Activated naive CD4-positive, alpha-beta T cell treated with anti-CD3 and anti-CD28 coated beads, Interleukin-2, amount 50 U/mL, for 16 hours (primary cell): ENCODE measurements at regions not wholly inside any gene's neighbourhood (a gene's known extent, or its start where the extent isn't known, plus 50 kb on each side); places are given as distances from the start of the nearest gene placed in this dataset.
"Not testable (repeated sequence)": the region's sequence is repeated elsewhere in the genome, so short reads cannot be mapped to it uniquely, and the experiment has no call there.

Experiments used
- DNase-seq: peaks from one replicate; pipeline ENCODE4 v3.0.0-alpha.2; 2020

DNA sequence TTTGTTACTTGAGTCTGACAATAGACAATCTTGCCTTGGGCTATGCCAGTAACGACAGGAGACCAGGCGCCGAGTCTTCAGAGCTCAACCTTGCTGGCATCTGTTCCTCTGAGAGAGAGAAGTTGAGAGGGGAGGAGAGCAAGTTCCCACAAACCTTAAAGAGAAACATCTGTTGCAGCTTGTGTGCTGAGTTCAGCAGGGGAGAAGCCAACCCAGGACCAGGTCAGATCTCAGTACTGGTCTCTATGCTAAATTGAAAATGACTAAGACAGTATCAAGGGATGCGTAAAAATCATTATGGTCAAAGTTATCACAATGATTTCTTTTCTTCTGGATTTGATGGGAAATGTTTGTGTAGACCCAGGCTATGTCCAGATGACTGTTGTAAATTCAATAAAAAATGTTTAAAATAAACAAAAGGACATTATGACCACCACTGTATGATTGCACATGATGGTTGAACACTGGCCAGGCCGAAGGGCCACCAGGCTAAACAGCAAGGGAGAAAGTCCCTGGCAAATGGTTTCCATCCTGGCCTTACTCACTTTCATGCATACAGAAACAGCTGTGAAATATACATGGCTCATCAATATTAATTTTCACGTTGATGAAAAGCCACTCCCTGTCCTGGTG is 100.3 kb upstream of the PMAIP1 start:
- no peak for DNase-seq

DNA sequence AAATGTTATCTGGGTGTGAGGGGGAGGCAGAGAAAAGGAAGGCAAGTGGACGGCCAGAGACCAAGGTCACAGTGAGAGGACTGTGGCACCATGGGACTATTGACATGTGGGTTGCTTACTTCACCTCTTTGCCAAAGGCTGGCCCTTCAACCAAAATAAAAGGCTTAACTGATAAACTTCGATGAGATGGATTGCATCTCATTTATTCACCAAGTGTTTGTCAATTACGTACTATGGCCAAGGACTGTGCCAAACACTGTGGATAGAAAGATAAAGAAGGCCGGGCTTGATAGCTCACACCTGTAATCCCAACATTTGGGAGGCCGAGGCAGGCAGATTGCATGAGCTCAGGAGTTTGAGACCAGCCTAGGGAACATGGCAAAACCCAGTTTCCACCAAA is 98.7 kb upstream of the CCBE1 start:
- DNase-seq = no peak

DNA sequence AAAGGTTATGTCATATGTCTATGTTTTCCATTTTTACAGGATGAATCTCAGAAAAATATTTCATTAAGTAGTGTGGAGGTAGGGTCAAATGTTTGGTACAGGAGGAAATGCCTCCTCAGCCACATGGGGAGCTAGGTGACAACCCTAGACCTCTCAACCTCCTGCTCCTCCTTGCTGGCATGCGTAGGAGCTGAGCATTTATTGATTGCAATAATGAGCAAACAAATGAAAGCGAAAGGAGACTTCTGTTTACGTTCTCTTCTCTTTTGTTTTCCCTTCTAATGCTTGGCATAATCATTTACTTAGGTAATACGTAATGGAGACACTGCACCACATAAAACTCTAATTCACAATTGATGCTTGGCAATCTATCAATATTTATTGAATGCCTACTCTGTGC is 95.1 kb upstream of the CCBE1 start:
- no peak for DNase-seq

DNA sequence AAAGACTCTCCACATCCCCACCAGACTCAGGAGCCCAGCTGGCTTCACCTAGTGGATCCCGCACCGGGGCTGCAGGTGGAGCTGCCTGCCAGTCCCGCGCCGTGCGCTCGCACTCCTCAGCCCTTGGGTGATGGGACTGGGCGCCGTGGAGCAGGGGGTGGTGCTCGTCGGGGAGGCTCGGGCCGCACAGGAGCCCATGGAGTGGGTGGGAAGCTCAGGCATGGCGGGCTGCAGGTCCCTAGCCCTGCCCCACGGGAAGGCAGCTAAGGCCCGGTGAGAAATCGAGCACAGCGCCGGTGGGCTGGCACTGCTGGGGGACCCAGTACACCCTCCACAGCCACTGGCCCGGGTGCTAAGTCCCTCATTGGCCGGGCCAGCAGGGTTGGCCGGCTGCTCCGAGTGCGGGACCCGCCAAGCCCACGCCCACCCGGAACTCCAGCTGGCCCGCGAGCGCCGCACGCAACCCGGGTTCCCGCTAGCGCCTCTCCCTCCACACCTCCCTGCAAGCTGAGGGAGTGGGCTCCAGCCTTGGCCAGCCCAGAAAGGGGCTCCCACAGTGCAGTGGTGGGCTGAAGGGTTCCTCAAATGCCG is 93.2 kb upstream of the CCBE1 start:
- DNase-seq = not testable (repeated sequence)

DNA sequence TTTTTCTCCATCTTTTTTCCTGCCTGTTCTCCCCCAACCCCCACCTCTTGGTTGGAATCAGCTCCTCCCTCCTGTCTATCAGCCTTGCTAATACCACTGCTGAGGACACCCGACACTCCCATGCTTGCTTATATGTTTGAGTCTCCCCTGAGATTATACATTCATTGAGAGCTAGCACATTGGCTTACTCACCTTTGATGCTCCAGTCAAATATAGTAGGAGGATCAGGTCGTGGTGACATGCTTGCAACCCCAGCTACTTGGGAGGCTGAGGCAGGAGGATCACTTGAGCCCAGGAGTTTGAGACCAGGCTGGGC is 91.5 kb upstream of the CCBE1 start:
- DNase-seq = no peak

DNA sequence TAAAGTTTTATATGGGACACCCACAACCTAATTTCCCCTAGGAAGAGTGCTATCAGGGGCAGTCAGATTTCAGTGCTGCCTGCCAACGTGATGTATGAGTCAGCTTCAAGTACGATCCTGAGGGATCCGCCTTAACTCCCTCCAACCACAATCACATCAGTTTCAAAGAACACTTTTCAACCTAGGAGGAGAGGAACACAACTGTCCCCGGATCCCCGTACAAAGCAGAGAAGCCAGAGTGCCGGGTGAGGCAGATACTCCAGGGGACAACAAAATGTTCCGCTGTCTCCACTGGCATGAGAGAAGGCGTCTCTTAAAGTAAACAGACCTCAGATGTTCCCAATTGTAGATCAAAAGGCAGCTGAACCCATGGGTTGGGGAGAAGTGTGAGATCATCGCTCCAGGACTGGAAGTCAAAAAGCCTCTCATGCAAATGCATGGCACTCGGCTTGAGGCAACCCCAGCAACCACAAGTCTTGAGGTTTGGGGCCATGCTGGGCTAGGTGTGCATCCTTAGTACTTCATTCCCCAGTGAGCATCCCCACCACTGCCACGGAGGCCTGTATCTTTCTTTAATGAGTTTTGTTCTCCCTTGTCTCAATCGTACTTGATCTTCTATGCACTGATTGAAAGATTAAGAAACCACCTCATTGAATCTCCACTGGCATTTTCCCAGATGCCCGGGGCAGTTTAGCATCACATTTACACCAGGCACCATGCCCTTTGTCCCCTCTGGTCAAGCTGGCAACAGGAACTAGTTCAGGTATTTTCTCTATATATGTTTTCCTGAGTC is 91.0 kb upstream of the CCBE1 start:
- DNase-seq = no peak

DNA sequence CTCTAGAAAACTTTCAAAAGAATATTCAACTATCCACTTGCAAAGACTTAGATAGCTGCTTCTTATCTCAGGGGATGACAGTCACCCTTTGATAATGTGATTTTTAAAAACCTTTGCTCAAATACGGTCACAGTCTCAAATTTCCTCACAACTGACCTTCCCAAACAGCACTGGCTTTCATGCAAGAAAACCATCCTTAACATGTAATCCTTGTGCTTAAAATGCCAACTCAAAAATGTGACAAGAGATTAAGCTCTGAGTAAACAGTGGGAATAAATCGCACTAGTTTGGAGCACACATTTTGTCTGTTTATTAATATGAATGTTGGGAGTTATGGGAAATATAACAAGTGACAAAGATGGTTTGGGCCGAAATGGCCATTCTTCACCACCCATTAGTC is 87.5 kb upstream of the CCBE1 start:
- no peak for DNase-seq

DNA sequence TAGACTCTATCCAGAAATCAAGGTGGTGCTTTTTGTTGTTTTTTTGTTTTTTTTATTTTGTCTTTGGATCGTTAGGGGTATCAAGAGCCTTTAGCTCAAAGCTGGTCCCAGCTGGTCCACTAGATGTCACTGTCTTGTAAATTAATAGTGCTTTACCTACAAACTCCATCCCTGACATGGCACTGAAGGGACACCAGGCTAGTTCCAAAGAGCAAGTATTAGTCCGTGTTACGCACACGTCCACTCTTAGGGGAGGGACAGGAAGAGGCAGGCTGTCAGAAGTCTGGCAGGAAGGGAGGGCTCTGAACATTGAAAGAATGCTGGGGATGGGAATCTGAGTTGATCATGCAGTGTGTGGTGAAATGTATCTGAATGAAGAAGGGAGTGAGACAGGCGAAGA is 85.9 kb upstream of the CCBE1 start:
- DNase-seq = no peak

DNA sequence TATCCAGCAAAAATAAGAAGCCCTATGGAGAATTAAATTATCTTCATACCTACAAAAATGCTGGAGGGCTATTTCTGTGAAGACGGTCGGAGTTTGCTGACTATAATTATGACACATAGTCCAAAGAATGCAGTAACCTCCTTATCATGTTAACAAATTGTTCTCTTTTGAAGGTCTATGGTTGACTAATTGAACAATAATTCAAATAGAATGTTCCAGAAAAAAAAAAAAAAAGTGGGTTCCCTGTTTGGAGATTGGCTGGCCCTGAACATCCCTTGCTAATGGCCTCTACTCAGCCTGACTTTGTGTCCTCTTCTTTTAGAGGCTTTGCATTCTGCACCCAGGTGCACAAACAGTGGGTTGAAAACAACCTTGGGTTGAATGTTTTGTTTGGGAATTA is 82.8 kb upstream of the CCBE1 start:
- no peak for DNase-seq

DNA sequence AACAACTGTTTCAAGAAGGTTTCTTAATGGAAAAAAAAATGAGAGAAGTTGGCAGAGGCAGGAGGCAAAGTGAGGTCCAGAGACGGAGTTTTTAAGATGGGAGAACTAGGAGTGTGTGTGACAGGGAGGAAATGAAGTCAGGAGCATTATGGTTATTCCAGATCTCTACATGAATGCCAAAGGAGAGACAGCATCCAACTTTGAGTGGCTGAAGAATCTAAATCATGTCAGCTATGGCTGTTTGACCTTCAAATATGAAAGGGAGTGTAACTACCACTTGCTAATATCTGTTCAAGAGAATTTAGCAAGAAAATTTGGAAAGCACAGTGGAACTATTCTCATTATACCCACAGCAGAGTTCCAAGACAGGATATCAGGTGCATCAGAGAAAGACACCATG is 81.2 kb upstream of the CCBE1 start:
- no peak for DNase-seq

DNA sequence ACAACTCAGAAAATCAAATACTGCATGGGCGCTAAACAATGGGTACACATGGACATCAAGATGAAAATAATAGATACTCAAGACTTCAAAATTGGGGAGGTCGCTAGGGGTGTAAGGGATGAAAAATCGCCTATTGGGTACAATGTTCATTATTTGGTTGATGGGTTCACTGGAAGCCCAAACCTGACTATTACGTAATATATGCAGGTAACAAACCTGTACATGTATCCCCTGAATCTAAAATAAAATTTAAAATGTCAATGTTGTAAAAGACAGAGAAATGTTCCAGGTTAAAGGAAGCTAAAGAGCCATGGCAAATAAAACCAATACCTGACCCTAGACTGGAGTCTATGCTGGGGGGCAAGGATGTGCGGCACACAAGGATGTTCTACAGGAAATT is 80.4 kb upstream of the CCBE1 start:
- DNase-seq = no peak

DNA sequence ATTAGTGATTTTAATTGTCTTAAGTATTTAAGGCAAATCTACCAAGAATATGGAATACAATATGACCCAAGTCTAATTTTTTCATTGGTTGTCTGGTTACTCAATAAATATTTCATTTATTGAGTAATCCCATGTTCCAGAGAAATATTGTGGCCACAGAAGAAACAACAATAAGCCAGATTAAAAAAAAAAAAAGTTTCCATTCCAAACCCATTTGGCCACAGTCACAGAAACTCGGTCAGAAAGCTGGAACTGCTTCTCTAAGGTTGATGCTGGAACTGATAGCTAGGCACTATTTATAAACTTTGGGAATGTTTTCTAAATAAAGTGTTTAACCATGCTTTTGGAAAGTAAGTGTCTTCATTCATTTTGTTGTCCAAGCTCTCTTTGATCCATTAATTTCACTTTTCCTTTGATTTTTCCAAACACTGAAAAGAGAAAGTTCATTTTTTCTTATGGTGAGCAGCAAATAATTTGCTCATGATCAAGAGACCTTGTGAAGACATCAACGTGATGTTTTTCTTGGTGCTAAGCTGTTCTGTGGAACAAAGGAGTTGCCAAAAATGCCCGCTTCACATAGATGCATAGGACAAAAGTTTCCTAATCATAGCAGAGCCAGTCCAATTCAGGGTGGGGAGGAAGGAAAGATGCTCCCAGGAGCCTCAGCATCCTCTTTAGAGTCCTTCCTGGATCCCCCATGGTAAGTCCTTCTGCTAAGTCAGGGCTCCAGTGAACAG is 72.1 kb upstream of the CCBE1 start:
- no peak for DNase-seq

DNA sequence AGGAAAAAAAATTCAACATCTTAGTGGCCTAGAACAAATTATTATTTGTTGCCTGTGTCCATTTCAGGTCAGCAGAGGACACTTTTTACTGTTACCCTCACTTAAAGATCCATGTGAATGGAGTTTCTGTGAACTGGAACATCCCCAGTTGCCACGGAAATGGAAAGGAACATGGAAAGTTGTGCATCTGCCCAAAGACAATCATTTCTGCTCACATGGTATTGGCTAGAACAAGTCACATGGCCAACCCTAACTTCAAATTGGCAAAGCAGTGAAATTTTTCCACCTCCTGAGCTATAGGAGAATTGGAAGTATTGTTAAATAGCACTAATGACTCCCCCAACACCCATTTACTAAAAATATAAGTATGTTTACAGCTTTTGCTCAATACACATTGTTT is 71.2 kb upstream of the CCBE1 start:
- no peak for DNase-seq

DNA sequence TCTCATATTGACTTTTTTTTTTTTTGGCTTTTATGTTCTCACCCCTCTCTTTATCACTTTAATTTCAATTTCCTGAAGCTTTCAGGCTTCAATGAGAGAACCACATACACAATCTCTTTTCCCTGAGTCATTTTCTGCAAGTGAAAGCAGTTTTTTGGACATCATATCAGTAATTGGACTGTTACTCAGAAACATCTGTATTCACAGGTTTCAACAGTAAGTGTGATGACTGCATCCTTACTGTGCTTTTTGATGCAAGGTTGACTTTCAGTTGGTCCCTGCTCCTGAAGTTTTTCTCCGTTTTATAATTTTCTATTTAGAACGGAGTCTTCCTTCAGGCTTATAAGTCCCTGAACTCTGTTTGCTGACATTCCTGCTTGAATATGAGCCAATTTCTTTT is 70.5 kb upstream of the CCBE1 start:
- DNase-seq = no peak

DNA sequence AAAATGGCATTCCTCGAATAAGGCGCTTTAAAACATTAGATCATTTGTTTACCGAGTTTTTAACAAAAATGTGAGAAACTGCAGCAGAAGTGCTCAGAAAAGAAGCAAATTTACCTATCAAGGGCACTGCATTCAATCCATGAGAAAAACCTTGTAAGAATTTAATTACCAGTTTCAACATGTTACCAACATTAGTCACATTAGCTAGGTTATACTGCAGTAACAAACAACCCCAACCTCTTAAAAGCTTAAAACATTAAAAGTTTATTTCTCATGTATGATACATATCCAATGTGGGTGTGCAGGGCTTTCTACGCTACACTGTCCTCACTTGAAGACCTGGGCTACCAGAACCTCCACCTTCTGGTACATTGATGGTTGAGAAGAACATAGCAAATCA is 68.1 kb upstream of the CCBE1 start:
- no peak for DNase-seq

DNA sequence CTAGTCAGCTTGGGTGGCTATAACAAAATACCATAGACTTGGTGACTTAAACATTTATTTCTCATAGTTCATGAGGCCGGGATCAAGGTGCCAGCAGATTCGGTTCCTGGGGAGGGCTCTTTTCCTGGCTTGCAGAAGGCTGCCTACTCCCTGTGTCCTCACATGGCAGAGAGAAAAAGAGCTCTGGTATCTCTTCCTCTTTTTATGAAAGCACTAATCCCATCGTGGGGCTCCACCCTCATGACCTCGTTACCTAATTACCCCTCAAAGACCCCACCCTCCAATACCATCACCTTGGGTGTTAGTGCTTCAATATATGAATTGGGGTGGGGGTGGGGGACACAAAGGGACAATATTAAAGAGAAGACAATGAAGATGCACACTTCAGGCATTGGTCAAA is 67.1 kb upstream of the CCBE1 start:
- no peak for DNase-seq

DNA sequence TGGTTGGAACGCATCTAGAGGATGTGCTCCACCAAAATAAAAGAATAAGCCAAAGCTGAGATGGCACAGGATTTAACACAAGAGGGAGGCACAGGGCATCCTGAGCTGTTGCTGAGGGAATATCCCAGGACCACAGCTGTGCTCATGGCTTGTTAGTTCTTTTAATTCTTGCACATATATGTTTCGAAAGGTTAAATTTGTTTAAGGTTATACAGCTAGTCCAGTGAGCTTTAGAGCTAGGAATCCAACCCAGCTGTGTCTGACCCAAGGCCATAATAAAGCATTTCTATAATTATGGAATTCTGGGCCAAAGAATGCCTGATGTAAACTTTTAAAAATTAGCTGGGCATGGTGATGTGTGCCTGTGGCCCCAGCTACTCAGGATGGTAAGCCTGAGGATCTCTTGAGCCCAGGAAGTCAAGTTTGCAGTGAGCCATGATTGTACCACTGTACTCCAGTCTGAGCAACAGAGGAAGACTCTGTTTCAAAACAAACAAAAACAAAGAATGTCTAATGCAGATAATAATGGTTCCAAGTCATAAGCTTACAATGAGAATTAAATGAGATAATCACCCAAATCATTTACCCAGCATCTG is 66.4 kb upstream of the CCBE1 start:
- no peak for DNase-seq

DNA sequence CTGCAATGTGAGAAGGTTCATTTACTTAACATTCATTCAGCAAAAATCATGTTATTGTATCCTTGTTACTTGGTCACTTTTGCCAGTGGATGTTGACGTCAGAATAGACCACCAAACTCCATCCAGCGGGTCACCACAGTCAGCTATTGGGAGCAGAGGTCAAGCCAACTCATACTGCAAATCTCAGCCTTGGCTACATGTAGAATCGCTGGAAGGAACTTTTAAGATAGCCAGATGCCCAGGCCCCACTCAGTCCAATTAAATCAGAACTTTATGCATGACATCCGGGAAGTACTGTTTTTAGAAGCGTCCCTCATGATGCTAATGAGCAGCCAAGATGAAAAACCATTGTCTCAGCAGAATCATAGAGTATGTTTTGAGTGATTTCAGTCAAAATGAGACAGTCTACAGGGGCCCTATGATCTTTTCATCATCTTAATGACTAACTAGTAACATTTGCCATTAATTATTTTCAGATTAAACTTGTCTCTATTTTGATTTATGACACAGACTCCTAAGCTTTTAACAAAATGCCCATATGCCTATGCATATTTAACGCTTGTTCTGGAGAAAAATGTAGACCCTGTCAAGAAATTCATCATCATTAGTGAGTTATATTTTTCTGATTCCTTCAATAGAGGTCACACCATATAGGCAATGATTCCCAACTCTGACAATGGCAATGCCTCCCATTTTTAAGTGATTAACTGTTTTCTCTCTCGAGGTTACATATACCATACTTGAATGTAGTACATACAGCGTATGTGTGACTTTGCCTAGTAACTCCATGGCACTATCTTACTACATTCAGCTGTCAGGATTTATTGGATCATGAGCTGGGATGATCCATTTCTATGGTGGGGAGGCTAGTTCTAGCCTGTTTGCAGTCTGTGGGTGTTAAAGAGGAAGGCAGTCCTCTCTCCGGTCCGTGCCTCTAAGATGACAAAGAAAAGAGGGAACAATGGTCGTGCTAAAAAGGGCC is 63.7 kb upstream of the CCBE1 start:
- DNase-seq = no peak

DNA sequence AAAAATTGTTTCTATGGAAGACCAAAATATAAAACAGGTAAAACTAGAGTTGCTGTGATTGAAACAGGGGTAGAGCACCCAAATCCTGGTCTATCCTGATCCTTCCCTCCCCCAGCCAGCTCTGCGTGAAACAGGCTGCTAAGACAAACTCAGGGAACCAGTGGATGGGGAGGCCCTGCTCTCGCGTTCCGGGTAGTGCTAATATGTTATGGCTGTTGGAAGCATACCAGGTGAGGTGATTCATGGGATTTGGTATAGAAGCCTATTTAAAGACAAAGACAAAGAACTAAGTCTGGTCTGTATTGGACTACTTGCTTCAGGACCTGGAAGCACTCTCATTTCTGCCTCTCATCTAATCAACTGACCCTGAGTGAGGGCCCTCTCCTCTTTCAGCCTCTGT is 63.0 kb upstream of the CCBE1 start:
- no peak for DNase-seq

DNA sequence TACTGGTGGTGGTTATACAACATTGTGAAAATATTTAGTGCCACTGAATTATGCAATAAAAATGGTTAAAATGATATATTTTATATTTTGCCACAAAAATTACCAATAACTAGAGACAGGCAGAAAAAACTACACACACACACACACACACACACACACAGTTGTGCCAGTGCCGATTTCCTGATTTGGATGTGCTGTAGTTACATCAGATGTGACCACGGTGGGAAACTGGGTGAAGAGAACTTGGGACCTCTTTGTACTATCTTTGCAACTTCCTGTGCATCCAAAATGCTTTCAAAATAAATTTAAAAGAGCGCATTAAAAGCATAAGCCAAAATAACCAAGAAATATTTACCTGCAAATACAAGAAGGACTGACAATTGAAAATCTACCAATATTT is 61.6 kb upstream of the CCBE1 start:
- no peak for DNase-seq

DNA sequence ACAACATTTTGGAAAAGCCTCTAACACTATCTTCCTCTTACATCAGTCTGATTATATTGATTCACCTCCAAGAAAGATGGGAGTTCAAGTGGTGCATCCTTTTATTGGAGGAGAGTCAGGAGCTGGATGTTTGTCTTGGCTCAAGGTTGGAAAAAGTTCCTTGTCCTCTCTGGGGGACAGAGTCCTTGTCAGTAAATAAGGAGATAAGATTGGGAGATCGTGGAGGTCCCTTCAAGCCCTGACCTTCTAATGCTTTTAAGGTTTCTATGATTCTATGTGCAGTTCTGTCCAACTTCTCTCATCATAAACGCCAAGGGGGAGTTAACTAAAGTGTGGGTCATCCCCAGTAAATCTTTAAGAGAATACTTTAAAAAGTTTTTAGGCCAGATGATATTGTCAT is 60.9 kb upstream of the CCBE1 start:
- DNase-seq = no peak

DNA sequence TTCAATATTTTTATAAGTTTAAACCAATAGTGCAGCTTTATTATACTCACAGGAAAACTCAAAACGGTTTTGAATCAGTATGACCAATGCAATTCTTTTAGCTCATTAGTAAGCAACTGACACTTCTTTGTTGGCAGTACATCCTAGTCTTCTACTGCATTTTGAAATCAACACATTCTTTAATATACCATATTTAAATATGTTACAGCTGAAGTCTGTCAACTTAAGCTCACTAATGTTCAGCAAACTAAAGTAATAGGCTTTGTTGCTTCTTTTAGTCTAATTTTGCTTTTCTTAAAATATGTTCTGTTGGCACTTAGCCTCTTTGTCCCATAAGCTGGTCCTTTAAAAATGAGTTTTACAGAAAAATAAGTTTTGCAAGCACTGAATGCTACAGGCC is 55.4 kb upstream of the CCBE1 start:
- DNase-seq = no peak
